IPS-18a (cell line): ENCODE measurements at regions not wholly inside any gene's neighbourhood (a gene's known extent, or its start where the extent isn't known, plus 50 kb on each side); places are given as distances from the start of the nearest gene placed in this dataset.

Experiments used
- H3K27ac ChIP-seq: one replicate; pipeline ENCODE4 v1.5.1; 2013; ENCODE audit warnings: low read length
- H3K27me3 ChIP-seq: one replicate; pipeline ENCODE4 v1.6.1; 2013; ENCODE audit warnings: mild to moderate bottlenecking, low read length; ENCODE audit not compliant: control insufficient read depth, insufficient read depth
- H3K36me3 ChIP-seq: one replicate; pipeline ENCODE4 v1.6.1; 2013; ENCODE audit warnings: low read depth, low read length; ENCODE audit not compliant: control insufficient read depth
- H3K4me1 ChIP-seq: one replicate; pipeline ENCODE4 v1.6.1; 2013; ENCODE audit warnings: low read depth, low read length; ENCODE audit not compliant: control insufficient read depth
- H3K4me3 ChIP-seq: one replicate; pipeline ENCODE4 v1.5.1; 2013; ENCODE audit warnings: low read length
- H3K9ac ChIP-seq: one replicate; pipeline ENCODE4 v1.6.1; 2013; ENCODE audit warnings: mild to moderate bottlenecking, low read length, moderate library complexity
- H3K9me3 ChIP-seq: one replicate; pipeline ENCODE4 v1.6.1; 2013; ENCODE audit warnings: low read depth, low read length; ENCODE audit not compliant: control insufficient read depth

DNA sequence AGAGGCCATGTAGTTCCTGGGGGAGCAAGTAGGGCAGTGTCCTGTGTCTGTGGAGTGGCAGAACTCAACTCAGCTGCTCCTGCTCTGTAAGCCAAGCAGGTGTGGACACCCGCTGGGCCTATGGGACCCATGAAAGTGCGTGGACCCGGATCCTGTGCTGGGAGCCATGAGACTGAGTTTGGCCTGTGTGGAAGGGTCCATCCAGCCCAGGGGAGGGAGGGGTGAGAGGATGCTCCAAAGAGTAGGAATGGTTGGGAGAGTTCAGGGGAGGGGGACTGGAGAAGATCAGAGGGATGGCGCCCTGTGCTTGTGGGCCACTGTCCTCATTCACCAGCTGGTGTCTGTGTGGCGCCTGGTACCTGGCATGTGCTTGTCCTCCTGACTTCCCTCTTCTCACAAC lies 226.4 kb upstream of the HS6ST1 start:
- Histone ChIP-seq H3K36me3 (no peaks in the 10 kb centered on the region), H3K9ac (no peak overlapping the region), H3K27me3 (no peaks in the 10 kb centered on the region), H3K4me1 (peaks cover 13% of the 10 kb centered on the region), H3K27ac (no peak overlapping the region), H3K4me3 (no peak overlapping the region), H3K9me3 (no peaks in the 10 kb centered on the region)

DNA sequence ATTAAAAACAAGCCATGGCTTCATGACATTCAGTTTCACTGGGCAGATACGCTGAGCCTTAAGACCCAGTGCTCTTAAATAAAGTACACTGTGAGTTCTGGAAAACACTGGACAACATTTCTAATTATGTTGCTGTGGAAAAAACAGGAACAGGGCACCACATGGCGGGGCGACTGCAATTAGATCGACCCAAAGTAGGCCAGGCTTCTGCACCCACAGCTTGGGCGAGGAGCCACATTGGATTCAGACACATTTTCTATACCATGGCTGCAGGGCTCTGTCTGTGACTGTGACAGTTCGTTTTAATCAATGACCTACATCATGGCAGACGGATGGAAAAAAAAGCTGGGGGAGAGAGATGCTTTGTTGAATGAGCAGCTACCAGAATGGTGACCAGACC lies 227.2 kb upstream of the HS6ST1 start:
- Histone ChIP-seq H3K4me3 (no peak overlapping the region), H3K4me1 (peaks cover 13% of the 10 kb centered on the region), H3K9ac (no peak overlapping the region), H3K36me3 (no peaks in the 10 kb centered on the region), H3K9me3 (no peaks in the 10 kb centered on the region), H3K27ac (no peak overlapping the region), H3K27me3 (no peaks in the 10 kb centered on the region)

DNA sequence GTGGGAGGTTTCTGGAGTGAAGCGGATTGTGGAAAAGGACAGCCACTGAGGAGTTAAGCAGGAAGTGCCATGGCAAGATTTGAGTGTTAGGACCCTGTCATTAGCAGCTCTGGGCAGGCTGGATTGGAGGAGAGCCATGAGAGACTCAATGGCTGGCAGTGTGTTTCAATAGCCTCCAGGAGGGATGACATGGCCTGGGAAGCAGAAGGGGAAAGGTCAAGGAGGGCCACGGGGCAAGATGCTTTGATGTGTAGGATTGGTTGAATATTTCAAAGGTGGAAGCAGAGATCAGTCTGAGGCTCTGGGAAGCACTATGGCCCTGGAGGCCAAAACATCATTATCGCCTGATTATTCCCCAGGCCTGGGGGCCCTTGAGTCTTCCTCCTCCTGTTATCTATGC lies 229.0 kb upstream of the HS6ST1 start:
- Histone ChIP-seq H3K4me3 (no peak overlapping the region), H3K36me3 (no peaks in the 10 kb centered on the region), H3K27ac (no peak overlapping the region), H3K27me3 (no peaks in the 10 kb centered on the region), H3K9ac (no peak overlapping the region), H3K4me1 (peaks cover 13% of the 10 kb centered on the region), H3K9me3 (no peaks in the 10 kb centered on the region)

GRCh38 chr2:128548461-128548891 lies 229.8 kb upstream of the HS6ST1 start:
- no peak overlapping the region for H3K27ac ChIP-seq
- H3K36me3 ChIP-seq = no peaks in the 10 kb centered on the region
- H3K9me3 ChIP-seq = no peaks in the 10 kb centered on the region
- H3K4me1 ChIP-seq = peaks cover 13% of the 10 kb centered on the region
- H3K27me3 ChIP-seq = no peaks in the 10 kb centered on the region
- no peak overlapping the region for H3K4me3 ChIP-seq
- H3K9ac ChIP-seq = no peak overlapping the region

GRCh38 chr2:128549094-128549493 lies 230.4 kb upstream of the HS6ST1 start:
- Histone ChIP-seq H3K27ac (no peak overlapping the region), H3K27me3 (no peaks in the 10 kb centered on the region), H3K4me3 (no peak overlapping the region), H3K9ac (no peak overlapping the region), H3K9me3 (no peaks in the 10 kb centered on the region), H3K4me1 (peaks cover 8% of the 10 kb centered on the region), H3K36me3 (no peaks in the 10 kb centered on the region)

DNA sequence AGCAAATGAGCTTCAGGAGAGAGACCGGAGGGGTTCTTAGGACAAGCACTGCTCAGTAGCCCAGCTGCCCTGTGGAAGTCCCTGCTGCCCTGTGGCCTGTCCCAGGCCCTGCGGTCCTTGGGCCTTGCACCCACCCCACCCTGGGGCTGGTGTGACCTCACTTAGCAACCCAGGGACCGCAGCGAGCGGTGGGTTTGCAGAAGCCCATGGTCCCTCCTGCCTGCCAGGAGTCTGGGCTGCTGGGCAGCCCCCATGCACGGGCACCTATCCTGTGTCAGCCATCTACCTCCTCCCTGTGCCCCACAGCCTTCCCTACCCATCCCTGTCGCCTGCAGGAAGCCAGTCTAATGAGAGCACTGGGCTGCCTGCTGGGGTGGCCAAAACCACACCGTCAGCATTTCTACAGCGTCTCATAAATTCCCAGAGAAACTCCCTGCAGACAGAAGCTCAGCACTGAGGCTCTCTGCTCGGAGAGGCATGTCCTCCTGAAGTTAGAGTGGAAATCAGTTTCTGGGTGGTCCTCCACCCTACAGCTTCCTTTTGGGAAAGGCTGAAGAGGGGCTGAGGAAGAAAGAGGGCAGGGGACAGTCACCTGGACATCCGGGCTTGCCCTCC lies 231.1 kb upstream of the HS6ST1 start:
- Histone ChIP-seq H3K9ac (no peak overlapping the region), H3K27me3 (no peaks in the 10 kb centered on the region), H3K27ac (no peak overlapping the region), H3K36me3 (no peaks in the 10 kb centered on the region), H3K4me1 (peaks cover 5% of the 10 kb centered on the region), H3K4me3 (no peak overlapping the region), H3K9me3 (no peaks in the 10 kb centered on the region)

DNA sequence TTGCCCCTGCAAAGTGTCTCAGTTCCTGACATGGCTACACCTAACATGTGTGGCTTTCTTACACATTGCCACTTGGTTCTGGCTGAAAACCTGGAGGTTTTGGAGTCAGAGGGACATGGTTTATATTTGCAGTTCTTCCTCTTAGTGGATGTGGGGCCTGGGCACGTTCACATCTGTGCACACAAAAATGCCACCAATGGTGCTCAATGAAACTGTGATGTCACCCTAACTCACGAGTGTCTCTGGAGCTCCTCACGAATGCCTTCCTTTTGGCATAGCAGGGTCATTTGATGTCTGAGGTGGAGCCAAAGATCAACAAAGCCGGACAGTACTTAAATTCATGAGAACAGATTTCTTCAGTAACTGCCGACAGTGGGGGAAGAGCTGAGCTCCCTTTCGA lies 231.7 kb upstream of the HS6ST1 start:
- Histone ChIP-seq H3K4me1 (peaks cover 5% of the 10 kb centered on the region), H3K9me3 (no peaks in the 10 kb centered on the region), H3K27me3 (no peaks in the 10 kb centered on the region), H3K4me3 (no peak overlapping the region), H3K27ac (no peak overlapping the region), H3K9ac (no peak overlapping the region), H3K36me3 (no peaks in the 10 kb centered on the region)

DNA sequence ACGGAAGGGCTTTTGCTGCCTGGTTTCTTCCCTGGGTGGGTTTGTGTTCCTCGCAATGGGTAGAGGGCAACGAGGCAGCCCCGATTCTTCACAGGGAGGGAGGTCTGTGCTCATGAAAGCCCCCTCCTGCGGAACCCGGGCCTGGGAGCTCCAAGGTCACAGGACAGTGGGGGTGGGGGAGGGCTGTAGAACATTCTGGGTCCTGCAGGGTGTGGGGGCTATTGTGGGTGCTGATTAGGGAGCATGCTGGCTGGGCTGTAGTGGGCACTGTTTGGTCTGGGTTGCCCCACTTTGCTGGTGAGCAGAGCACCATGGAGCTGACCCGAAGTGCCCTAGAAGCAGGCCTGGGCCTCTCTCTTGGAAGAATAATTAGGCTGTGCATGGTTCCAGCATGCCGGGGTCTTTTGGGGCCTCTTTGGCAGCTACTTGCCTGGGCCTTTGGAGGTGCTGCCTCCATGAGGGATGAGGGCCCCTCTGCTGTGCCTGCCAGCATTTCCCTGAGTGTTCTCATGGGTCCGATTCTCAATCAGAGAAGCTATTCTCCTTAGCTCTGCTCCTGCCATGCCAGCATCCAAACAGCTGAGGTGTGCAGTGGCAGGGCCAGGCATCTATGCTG lies 232.2 kb upstream of the HS6ST1 start:
- H3K4me1 ChIP-seq = peaks cover 5% of the 10 kb centered on the region
- no peak overlapping the region for H3K4me3 ChIP-seq
- no peak overlapping the region for H3K27ac ChIP-seq
- no peaks in the 10 kb centered on the region for H3K27me3 ChIP-seq
- no peaks in the 10 kb centered on the region for H3K36me3 ChIP-seq
- H3K9ac ChIP-seq = no peak overlapping the region
- H3K9me3 ChIP-seq = no peaks in the 10 kb centered on the region

DNA sequence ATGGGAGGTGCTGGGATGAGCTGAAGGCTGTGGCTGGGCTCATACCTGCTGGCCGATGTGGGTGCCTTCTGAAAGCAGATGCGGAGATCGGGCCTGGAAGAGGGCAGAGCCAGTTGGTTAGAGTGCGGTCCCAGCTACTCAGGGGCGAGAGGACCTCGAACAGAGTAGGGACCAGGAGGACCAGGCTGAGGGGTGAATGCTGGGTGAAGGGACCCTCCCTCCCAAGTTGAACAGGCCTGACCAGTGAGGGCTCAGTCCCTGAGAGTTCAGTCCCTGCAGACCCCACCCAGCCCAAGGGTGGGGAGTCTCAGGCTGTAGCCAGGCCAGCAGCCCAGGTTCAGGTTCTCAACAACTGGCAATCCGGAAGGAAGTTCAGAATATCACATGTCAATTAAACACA lies 232.8 kb upstream of the HS6ST1 start:
- H3K9me3 ChIP-seq = no peaks in the 10 kb centered on the region
- no peaks in the 10 kb centered on the region for H3K27me3 ChIP-seq
- no peak overlapping the region for H3K9ac ChIP-seq
- H3K4me1 ChIP-seq = peaks cover 5% of the 10 kb centered on the region
- H3K4me3 ChIP-seq = no peak overlapping the region
- no peak overlapping the region for H3K27ac ChIP-seq
- H3K36me3 ChIP-seq = no peaks in the 10 kb centered on the region

DNA sequence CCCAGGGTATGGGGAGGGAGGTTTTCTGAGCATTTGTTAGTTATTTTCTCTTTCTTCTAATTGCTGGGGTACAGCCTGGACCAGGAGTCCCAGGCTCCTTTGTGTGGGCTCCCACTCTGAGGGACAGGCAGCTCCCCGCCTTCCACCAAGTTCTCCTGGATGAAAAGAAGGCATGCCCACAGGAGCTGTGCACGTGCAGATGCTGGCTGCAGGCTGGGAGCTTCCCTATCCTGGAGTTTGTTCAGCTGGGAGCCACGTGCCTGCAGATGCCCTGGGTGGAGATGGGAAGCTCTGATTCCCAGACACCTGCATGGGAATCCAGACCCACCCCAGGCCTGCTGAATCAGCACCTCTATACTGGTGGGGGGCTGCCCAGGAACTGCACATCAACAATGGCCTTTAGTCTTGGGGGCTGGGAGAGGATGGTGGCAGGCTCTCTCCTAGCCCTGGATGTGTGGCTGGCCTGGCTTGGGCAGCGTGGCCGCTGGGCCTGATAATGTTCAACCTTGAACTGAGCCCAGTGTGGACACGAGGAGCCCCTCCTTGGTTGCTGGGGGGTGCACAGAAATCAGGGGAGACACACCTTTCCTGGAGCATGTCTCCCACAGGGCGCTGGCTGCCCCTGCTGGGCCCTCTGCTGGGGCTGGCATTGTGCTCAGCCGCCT lies 233.6 kb upstream of the HS6ST1 start:
- Histone ChIP-seq H3K9me3 (no peaks in the 10 kb centered on the region), H3K4me1 (peaks cover 5% of the 10 kb centered on the region), H3K36me3 (no peaks in the 10 kb centered on the region), H3K27me3 (no peaks in the 10 kb centered on the region), H3K9ac (no peak overlapping the region), H3K27ac (no peak overlapping the region), H3K4me3 (no peak overlapping the region)

DNA sequence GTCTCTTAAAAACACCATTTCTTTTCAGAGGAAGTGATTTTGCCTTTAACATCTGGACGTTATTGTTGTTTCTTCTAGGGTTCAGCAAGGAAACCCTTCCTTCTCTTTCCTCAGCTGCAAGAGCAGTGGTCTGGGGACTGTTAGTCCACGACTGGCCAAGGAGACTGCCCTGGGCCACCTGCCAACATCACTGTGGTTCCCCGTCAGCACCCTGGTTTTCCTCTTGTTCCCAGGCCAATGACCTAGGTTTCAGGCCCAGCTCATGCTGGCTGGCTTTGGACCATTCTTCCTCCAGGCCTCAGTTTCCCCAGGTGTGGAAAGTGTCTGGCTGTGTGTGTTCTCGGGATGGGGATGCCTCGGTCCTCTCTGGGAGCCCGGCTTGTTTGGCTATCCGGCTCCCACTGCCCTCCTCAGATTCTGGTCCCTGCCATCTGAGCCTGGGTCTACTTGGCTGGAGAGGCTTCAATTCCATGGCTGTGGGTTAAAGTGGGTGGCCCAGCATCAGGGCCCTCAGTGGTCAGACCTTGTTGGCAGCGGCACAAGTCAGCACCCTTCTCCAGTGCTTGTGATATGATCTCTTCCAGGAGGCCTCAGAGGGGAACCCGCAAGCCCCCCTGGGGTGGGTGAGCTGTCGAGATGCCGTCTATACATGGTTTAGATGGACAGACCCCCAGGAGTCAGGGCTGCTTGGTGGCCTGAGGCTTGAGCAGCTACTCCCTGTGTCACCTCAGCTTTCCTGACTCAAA lies 234.3 kb upstream of the HS6ST1 start:
- Histone ChIP-seq H3K9ac (no peak overlapping the region), H3K36me3 (no peaks in the 10 kb centered on the region), H3K27ac (no peak overlapping the region), H3K4me1 (peaks cover 5% of the 10 kb centered on the region), H3K9me3 (no peaks in the 10 kb centered on the region), H3K27me3 (no peaks in the 10 kb centered on the region), H3K4me3 (no peak overlapping the region)
